SK-N-SH treated with all-trans-retinoic acid at 6 μM for 48 hours (cell line): ENCODE measurements at regions not wholly inside any gene's neighbourhood (a gene's known extent, or its start where the extent isn't known, plus 50 kb on each side); places are given as distances from the start of the nearest gene placed in this dataset.

Experiments
- ATAC-seq: fragments of 200-7000 bp; cut with Tn5 transposase; 3 replicates; pipeline ENCODE4 v1.9.1; 2020; ENCODE audit warnings: mild to moderate bottlenecking, moderate library complexity
- ARNTL ChIP-seq: fragments of 450-650 bp; formaldehyde crosslinking; IDR thresholded peaks from 2 replicates; pipeline ENCODE4 v1.5.0; 2020; ENCODE audit warnings: low read depth, mild to moderate bottlenecking, moderate library complexity, borderline replicate concordance
- CSDC2 ChIP-seq: fragments of 250-450 bp; sonication (Bioruptor Pico); IDR thresholded peaks from 2 replicates; pipeline ENCODE4 v1.5.0; 2020; ENCODE audit warnings: mild to moderate bottlenecking, moderate library complexity
- ESRRG ChIP-seq: fragments of 250-450 bp; sonication (Bioruptor Pico); IDR thresholded peaks from 2 replicates; pipeline ENCODE4 v1.6.1; 2021; ENCODE audit warnings: mild to moderate bottlenecking
- GLIS3 ChIP-seq: fragments of 250-450 bp; sonication (Bioruptor Pico); IDR thresholded peaks from 2 replicates; pipeline ENCODE4 v1.5.0; 2020; ENCODE audit warnings: mild to moderate bottlenecking, moderate library complexity
- ISL1 ChIP-seq: fragments of 250-450 bp; sonication (Bioruptor Pico); IDR thresholded peaks from 2 replicates; pipeline ENCODE4 v2.1.2; 2022; ENCODE audit warnings: mild to moderate bottlenecking, moderate library complexity
- OSR1 ChIP-seq: fragments of 250-450 bp; sonication (Bioruptor Pico); IDR thresholded peaks from 2 replicates; pipeline ENCODE4 v1.8.0; 2022; ENCODE audit warnings: moderate library complexity, mild to moderate bottlenecking, inconsistent platforms
- PPARA ChIP-seq: fragments of 250-450 bp; sonication (Bioruptor Pico); IDR thresholded peaks from 2 replicates; pipeline ENCODE4 v1.5.0; 2020; ENCODE audit warnings: mild to moderate bottlenecking, borderline replicate concordance
- SNAI2 ChIP-seq: fragments of 250-450 bp; sonication (Bioruptor Pico); IDR thresholded peaks from 2 replicates; pipeline ENCODE4 v1.5.0; 2020; ENCODE audit warnings: mild to moderate bottlenecking, moderate library complexity
- TCF4 ChIP-seq: fragments of 250-450 bp; sonication (Bioruptor Pico); IDR thresholded peaks from 2 replicates; pipeline ENCODE4 v1.8.0; 2021; ENCODE audit warnings: mild to moderate bottlenecking, moderate library complexity, borderline replicate concordance
- TOX ChIP-seq: fragments of 250-450 bp; sonication (Bioruptor Pico); IDR thresholded peaks from 2 replicates; pipeline ENCODE4 v1.8.0; 2021; ENCODE audit warnings: mild to moderate bottlenecking, moderate library complexity, borderline replicate concordance
- TSHZ2 ChIP-seq: fragments of 250-450 bp; sonication (Bioruptor Pico); IDR thresholded peaks from 2 replicates; pipeline ENCODE4 v1.5.0; 2020; ENCODE audit warnings: mild to moderate bottlenecking, moderate library complexity
- ZC3H10 ChIP-seq: fragments of 250-450 bp; sonication (Bioruptor Pico); IDR thresholded peaks from 2 replicates; pipeline ENCODE4 v1.5.1; 2021; ENCODE audit warnings: mild to moderate bottlenecking, moderate library complexity
- ZFP3 ChIP-seq: fragments of 250-450 bp; sonication (Bioruptor Pico); IDR thresholded peaks from 2 replicates; pipeline ENCODE4 v1.5.0; 2020; ENCODE audit warnings: mild to moderate bottlenecking, moderate library complexity
- ZFP30 ChIP-seq: fragments of 450-650 bp; formaldehyde crosslinking; IDR thresholded peaks from 2 replicates; pipeline ENCODE4 v1.5.0; 2022; ENCODE audit warnings: mild to moderate bottlenecking, moderate library complexity
- ZNF565 ChIP-seq: fragments of 450-650 bp; formaldehyde crosslinking; conservative IDR thresholded peaks from 2 replicates; pipeline ENCODE4 v1.5.0; 2020; ENCODE audit warnings: low read depth, mild to moderate bottlenecking, moderate library complexity
- ZNF70 ChIP-seq: fragments of 450-650 bp; formaldehyde crosslinking; IDR thresholded peaks from 2 replicates; pipeline ENCODE4 v1.5.0; 2020; ENCODE audit warnings: mild to moderate bottlenecking, moderate library complexity
- ZNF8 ChIP-seq: fragments of 450-650 bp; formaldehyde crosslinking; IDR thresholded peaks from 2 replicates; pipeline ENCODE4 v1.5.0; 2020; ENCODE audit warnings: mild to moderate bottlenecking, moderate library complexity
- TF ChIP-seq, protein P1 (sequence below): fragments of 250-450 bp; sonication (Bioruptor Pico); IDR thresholded peaks from 2 replicates; pipeline ENCODE4 v1.5.1; 2021; ENCODE audit warnings: mild to moderate bottlenecking, moderate library complexity
- TF ChIP-seq, protein P2 (sequence below): fragments of 250-450 bp; sonication (Bioruptor Pico); IDR thresholded peaks from 2 replicates; pipeline ENCODE4 v1.5.1; 2020; ENCODE audit warnings: low read depth, mild to moderate bottlenecking, moderate library complexity
- TF ChIP-seq, protein P3 (sequence below): fragments of 250-450 bp; sonication (Bioruptor Pico); IDR thresholded peaks from 2 replicates; pipeline ENCODE4 v1.8.0; 2021; ENCODE audit warnings: low read depth, mild to moderate bottlenecking, moderate library complexity, borderline replicate concordance
- TF ChIP-seq, protein P4 (sequence below): fragments of 250-450 bp; sonication (Bioruptor Pico); IDR thresholded peaks from 2 replicates; pipeline ENCODE4 v1.8.0; 2020; ENCODE audit warnings: mild to moderate bottlenecking, moderate library complexity, borderline replicate concordance

- no peak for ATAC-seq
- TF ChIP-seq ZNF8 (CRISPR knock-in tag) (no peak), ZFP30 (no peak), ESRRG (CRISPR knock-in tag) (no peak), SNAI2 (CRISPR knock-in tag) (no peak), TCF4 (no peak), GLIS3 (no peak), ZFP3 (CRISPR knock-in tag) (no peak), ARNTL (CRISPR knock-in tag) (no peak), OSR1 (no peak), ZNF70 (CRISPR knock-in tag) (no peak), TOX (CRISPR knock-in tag) (no peak), ZC3H10 (CRISPR knock-in tag) (no peak), PPARA (CRISPR knock-in tag) (no peak), ISL1 (CRISPR knock-in tag) (no peak)
- TF ChIP-seq, protein P1, sequence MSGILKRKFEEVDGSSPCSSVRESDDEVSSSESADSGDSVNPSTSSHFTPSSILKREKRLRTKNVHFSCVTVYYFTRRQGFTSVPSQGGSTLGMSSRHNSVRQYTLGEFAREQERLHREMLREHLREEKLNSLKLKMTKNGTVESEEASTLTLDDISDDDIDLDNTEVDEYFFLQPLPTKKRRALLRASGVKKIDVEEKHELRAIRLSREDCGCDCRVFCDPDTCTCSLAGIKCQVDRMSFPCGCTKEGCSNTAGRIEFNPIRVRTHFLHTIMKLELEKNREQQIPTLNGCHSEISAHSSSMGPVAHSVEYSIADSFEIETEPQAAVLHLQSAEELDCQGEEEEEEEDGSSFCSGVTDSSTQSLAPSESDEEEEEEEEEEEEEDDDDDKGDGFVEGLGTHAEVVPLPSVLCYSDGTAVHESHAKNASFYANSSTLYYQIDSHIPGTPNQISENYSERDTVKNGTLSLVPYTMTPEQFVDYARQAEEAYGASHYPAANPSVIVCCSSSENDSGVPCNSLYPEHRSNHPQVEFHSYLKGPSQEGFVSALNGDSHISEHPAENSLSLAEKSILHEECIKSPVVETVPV (CRISPR knock-in tag) = no peak
- TF ChIP-seq, protein P2, sequence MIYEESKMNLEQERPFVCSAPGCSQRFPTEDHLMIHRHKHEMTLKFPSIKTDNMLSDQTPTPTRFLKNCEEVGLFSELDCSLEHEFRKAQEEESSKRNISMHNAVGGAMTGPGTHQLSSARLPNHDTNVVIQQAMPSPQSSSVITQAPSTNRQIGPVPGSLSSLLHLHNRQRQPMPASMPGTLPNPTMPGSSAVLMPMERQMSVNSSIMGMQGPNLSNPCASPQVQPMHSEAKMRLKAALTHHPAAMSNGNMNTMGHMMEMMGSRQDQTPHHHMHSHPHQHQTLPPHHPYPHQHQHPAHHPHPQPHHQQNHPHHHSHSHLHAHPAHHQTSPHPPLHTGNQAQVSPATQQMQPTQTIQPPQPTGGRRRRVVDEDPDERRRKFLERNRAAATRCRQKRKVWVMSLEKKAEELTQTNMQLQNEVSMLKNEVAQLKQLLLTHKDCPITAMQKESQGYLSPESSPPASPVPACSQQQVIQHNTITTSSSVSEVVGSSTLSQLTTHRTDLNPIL = no peak
- TF ChIP-seq, protein P3, sequence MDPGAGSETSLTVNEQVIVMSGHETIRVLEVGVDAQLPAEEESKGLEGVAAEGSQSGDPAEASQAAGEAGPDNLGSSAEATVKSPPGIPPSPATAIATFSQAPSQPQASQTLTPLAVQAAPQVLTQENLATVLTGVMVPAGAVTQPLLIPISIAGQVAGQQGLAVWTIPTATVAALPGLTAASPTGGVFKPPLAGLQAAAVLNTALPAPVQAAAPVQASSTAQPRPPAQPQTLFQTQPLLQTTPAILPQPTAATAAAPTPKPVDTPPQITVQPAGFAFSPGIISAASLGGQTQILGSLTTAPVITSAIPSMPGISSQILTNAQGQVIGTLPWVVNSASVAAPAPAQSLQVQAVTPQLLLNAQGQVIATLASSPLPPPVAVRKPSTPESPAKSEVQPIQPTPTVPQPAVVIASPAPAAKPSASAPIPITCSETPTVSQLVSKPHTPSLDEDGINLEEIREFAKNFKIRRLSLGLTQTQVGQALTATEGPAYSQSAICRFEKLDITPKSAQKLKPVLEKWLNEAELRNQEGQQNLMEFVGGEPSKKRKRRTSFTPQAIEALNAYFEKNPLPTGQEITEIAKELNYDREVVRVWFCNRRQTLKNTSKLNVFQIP (CRISPR knock-in tag) = no peak
- TF ChIP-seq, protein P4, sequence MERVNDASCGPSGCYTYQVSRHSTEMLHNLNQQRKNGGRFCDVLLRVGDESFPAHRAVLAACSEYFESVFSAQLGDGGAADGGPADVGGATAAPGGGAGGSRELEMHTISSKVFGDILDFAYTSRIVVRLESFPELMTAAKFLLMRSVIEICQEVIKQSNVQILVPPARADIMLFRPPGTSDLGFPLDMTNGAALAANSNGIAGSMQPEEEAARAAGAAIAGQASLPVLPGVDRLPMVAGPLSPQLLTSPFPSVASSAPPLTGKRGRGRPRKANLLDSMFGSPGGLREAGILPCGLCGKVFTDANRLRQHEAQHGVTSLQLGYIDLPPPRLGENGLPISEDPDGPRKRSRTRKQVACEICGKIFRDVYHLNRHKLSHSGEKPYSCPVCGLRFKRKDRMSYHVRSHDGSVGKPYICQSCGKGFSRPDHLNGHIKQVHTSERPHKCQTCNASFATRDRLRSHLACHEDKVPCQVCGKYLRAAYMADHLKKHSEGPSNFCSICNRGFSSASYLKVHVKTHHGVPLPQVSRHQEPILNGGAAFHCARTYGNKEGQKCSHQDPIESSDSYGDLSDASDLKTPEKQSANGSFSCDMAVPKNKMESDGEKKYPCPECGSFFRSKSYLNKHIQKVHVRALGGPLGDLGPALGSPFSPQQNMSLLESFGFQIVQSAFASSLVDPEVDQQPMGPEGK (CRISPR knock-in tag) = no peak
Observed at GRCh38 chr7:46169384-46169755, 248.3 kb upstream of the IGFBP3 start.

DNA sequence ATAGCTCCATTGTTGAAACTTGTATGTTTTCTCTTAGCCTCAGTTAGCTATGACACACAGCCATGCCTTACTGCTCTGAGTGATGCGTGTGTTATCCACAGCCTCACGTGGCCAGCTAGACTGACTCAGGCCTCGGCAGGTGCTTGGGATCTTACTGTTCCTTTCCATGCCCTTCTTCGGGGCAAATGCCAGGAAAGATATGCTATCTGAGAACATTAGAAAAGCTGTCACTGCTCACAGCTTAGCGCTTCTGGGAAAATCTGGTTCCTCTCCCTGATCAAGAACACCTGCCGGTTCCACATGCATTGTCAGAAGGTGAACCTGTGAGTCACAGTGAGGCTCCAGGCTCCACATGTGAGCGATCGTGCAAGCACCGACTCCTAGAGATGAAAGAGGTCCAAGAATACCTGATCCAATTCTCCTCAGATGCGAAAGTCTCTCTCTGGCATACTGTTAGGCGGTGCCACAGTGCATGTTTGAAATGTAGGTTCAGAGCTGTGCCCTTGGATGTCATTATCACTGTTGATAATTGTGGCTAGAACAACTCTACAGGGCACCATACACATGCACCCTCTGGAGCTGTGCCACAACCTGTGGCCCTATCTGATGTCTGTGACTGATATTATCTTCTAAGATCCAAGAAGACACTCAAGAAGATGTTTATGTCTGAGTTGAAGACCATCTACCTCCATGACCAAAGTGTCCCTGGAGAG lies 247.8 kb upstream of the IGFBP3 start:
- TF ChIP-seq TSHZ2 (no peak), GLIS3 (no peak), SNAI2 (CRISPR knock-in tag) (no peak), CSDC2 (no peak), TCF4 (no peak), ZNF565 (CRISPR knock-in tag) (no peak), ZNF70 (CRISPR knock-in tag) (no peak), TOX (CRISPR knock-in tag) (no peak), ISL1 (CRISPR knock-in tag) (no peak), ARNTL (CRISPR knock-in tag) (no peak), OSR1 (no peak), PPARA (CRISPR knock-in tag) (no peak), ZFP3 (CRISPR knock-in tag) (no peak), ESRRG (CRISPR knock-in tag) (no peak)
- TF ChIP-seq, protein P4 (CRISPR knock-in tag) = no peak
- TF ChIP-seq, protein P2 = no peak
- TF ChIP-seq, protein P1 (CRISPR knock-in tag) = no peak
- ATAC-seq = no peak
